HG03565 (cell line): ENCODE measurements at regions not wholly inside any gene's neighbourhood (a gene's known extent, or its start where the extent isn't known, plus 50 kb on each side); places are given as distances from the start of the nearest gene placed in this dataset.

Experiments
- ATAC-seq: cut with Tn5 transposase; IDR thresholded peaks from one replicate; pipeline ENCODE4 v1.9.1; 2021; ENCODE audit warnings: mild to moderate bottlenecking, moderate library complexity; ENCODE audit not compliant: unreplicated experiment

GRCh38 chr4:125140966-125141495 is 173.7 kb upstream of the FAT4 start:
- ATAC-seq, result no peak

GRCh38 chr4:125135652-125136051 is 179.1 kb upstream of the FAT4 start:
- ATAC-seq, result no peak

GRCh38 chr4:125132729-125133128 is 182.0 kb upstream of the FAT4 start:
- ATAC-seq, result no peak

GRCh38 chr4:125131891-125132680 is 182.7 kb upstream of the FAT4 start:
- ATAC-seq, result no peak

GRCh38 chr4:125125276-125125675 is 189.5 kb upstream of the FAT4 start:
- no peak for ATAC-seq

GRCh38 chr4:125123570-125124109 is 191.1 kb upstream of the FAT4 start:
- ATAC-seq, result no peak

- ATAC-seq, result no peak
Observed at GRCh38 chr4:125121581-125121980, 193.2 kb upstream of the FAT4 start.

GRCh38 chr4:125116431-125116830 is 198.3 kb upstream of the FAT4 start:
- ATAC-seq, result no peak

GRCh38 chr4:125115941-125116340 is 198.8 kb upstream of the FAT4 start:
- no peak for ATAC-seq

- ATAC-seq, result no peak
Observed at GRCh38 chr4:125115476-125115875, 199.3 kb upstream of the FAT4 start.

GRCh38 chr4:125112536-125112935 is 202.2 kb upstream of the FAT4 start:
- ATAC-seq, result no peak

GRCh38 chr4:125111323-125111722 is 203.4 kb upstream of the FAT4 start:
- ATAC-seq, result no peak

GRCh38 chr4:125105561-125105960 is 209.2 kb upstream of the FAT4 start:
- no peak for ATAC-seq

- ATAC-seq, result no peak
Observed at GRCh38 chr4:125104616-125105015, 210.1 kb upstream of the FAT4 start.

GRCh38 chr4:125101719-125102118 is 213.0 kb upstream of the FAT4 start:
- no peak for ATAC-seq

GRCh38 chr4:125097729-125098128 is 217.0 kb upstream of the FAT4 start:
- ATAC-seq, result no peak

- no peak for ATAC-seq
Observed at GRCh38 chr4:125096662-125097061, 218.1 kb upstream of the FAT4 start.

- no peak for ATAC-seq
Observed at GRCh38 chr4:125091541-125091940, 223.2 kb upstream of the FAT4 start.

GRCh38 chr4:125091101-125091500 is 223.7 kb upstream of the FAT4 start:
- no peak for ATAC-seq

- ATAC-seq, result no peak
Observed at GRCh38 chr4:125084608-125085007, 230.1 kb upstream of the FAT4 start.

GRCh38 chr4:125082729-125083417 is 231.9 kb upstream of the FAT4 start:
- ATAC-seq, result no peak

- no peak for ATAC-seq
Observed at GRCh38 chr4:125072269-125072668, 242.5 kb upstream of the FAT4 start.
